HL-60 (cell line): ENCODE measurements at regions not wholly inside any gene's neighbourhood (a gene's known extent, or its start where the extent isn't known, plus 50 kb on each side); places are given as distances from the start of the nearest gene placed in this dataset.

Experiments used
- DNase-seq, 2 experiments: peaks; one replicate each; pipeline ENCODE4 v3.0.0-alpha.2; 2010 to 2020; ENCODE audit warnings: low read depth in 1 of 2, low spot score in 1 of 2
- H3K27ac ChIP-seq: fragments of 250-450 bp; sonication (Bioruptor Pico); replicated peaks from 2 replicates; pipeline ENCODE4 v1.5.1; 2020; ENCODE audit warnings: mild to moderate bottlenecking, moderate library complexity
- H3K27me3 ChIP-seq: fragments of 250-450 bp; sonication (Bioruptor Pico); 2 replicates; pipeline ENCODE4 v1.5.1; 2021; ENCODE audit warnings: mild to moderate bottlenecking, moderate library complexity; ENCODE audit not compliant: insufficient read depth, poor library complexity, severe bottlenecking
- H3K4me3 ChIP-seq: replicated peaks from 2 replicates; pipeline ENCODE4 v1.5.1; 2011; ENCODE audit warnings: mild to moderate bottlenecking, control low read depth, low read length; ENCODE audit not compliant: insufficient read depth
- CTCF ChIP-seq: IDR thresholded peaks from one replicate; pipeline ENCODE4 v1.5.1; 2011; ENCODE audit warnings: low read length, control low read depth, inconsistent platforms; ENCODE audit not compliant: insufficient read depth
- GABPA ChIP-seq: IDR thresholded peaks from 2 replicates; pipeline ENCODE4 v1.6.1; 2012; ENCODE audit warnings: low read depth
- POLR2AphosphoS5 ChIP-seq: IDR thresholded peaks from 2 replicates; pipeline ENCODE4 v1.6.1; 2012; ENCODE audit warnings: low read depth
- SPI1 ChIP-seq: IDR thresholded peaks from 2 replicates; pipeline ENCODE4 v1.6.1; 2012; ENCODE audit warnings: low read depth, mild to moderate bottlenecking, borderline replicate concordance
- TF ChIP-seq, protein P1 (sequence below): IDR thresholded peaks from 2 replicates; pipeline ENCODE4 v1.6.1; 2012; ENCODE audit warnings: low read depth; ENCODE audit not compliant: insufficient replicate concordance

GRCh38 chr20:7682916-7683315 is 257.3 kb downstream of the HAO1 start:
- no peak overlapping the region for H3K4me3 ChIP-seq
- no peak for DNase-seq
- TF ChIP-seq SPI1 (no peak), GABPA (no peak), POLR2AphosphoS5 (no peak), CTCF (no peak)
- TF ChIP-seq, protein P1, sequence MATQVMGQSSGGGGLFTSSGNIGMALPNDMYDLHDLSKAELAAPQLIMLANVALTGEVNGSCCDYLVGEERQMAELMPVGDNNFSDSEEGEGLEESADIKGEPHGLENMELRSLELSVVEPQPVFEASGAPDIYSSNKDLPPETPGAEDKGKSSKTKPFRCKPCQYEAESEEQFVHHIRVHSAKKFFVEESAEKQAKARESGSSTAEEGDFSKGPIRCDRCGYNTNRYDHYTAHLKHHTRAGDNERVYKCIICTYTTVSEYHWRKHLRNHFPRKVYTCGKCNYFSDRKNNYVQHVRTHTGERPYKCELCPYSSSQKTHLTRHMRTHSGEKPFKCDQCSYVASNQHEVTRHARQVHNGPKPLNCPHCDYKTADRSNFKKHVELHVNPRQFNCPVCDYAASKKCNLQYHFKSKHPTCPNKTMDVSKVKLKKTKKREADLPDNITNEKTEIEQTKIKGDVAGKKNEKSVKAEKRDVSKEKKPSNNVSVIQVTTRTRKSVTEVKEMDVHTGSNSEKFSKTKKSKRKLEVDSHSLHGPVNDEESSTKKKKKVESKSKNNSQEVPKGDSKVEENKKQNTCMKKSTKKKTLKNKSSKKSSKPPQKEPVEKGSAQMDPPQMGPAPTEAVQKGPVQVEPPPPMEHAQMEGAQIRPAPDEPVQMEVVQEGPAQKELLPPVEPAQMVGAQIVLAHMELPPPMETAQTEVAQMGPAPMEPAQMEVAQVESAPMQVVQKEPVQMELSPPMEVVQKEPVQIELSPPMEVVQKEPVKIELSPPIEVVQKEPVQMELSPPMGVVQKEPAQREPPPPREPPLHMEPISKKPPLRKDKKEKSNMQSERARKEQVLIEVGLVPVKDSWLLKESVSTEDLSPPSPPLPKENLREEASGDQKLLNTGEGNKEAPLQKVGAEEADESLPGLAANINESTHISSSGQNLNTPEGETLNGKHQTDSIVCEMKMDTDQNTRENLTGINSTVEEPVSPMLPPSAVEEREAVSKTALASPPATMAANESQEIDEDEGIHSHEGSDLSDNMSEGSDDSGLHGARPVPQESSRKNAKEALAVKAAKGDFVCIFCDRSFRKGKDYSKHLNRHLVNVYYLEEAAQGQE: no peak
- no peaks in the 10 kb centered on the region for H3K27me3 ChIP-seq
- no peak overlapping the region for H3K27ac ChIP-seq

- no peak overlapping the region for H3K27ac ChIP-seq
- H3K4me3 ChIP-seq: no peak overlapping the region
- no peak for DNase-seq
- TF ChIP-seq GABPA (no peak), SPI1 (no peak), CTCF (no peak), POLR2AphosphoS5 (no peak)
- TF ChIP-seq, protein P1: no peak
- H3K27me3 ChIP-seq: no peaks in the 10 kb centered on the region
Observed at GRCh38 chr20:7687065-7687464, 253.2 kb downstream of the HAO1 start.

DNA sequence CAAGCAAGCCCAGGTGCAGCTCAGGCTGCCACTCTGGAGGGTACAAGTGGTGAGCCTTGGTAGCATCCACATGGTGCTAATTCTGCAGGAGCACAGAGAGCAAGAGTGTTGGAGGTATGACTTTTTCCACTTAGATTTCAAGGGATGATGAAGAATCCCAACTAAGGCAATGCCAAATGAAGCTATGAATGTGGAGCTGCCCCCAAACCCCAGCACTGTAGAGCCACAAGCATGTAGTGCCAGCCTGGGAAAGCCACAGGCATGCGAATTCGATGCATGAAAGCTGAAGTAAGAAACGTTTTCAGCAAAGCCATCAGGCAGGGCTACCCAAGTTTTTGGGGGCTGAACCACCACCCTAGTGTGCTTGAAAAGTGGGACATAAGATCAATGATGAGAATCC is 251.1 kb downstream of the HAO1 start:
- no peak for TF ChIP-seq SPI1
- TF ChIP-seq, protein P1: no peak
- TF ChIP-seq GABPA: no peak
- TF ChIP-seq CTCF: no peak
- no peak for TF ChIP-seq POLR2AphosphoS5

More for the DNA sequence above, 251.1 kb downstream of the HAO1 start:
- H3K27ac ChIP-seq: no peak overlapping the region
- H3K27me3 ChIP-seq: no peaks in the 10 kb centered on the region
- no peak for DNase-seq
- no peak overlapping the region for H3K4me3 ChIP-seq
